Adrenal gland (tissue), 5 donors: ENCODE measurements at regions not wholly inside any gene's neighbourhood (a gene's known extent, or its start where the extent isn't known, plus 50 kb on each side); places are given as distances from the start of the nearest gene placed in this dataset.

Source experiments
- POLR2A ChIP-seq, 2 donors: fragments of 450-650 bp; IDR thresholded peaks; one replicate each; pipeline ENCODE4 v1.6.1; 2017; ENCODE audit warnings: antibody characterized with exemption in 2 of 2, mild to moderate bottlenecking in 2 of 2, moderate library complexity in 1 of 2
- TF ChIP-seq, protein P1 (sequence below), 6 experiments: fragments of 450-650 bp in 4 of 6; fragments of 200-600 bp in 2 of 6; sonication (generic) in 1 of 6; IDR thresholded peaks; 1 replicate in 5 of 6; 2 replicates in 1 of 6; pipeline versions ENCODE4 v1.5.1 to v1.8.0; 2016 to 2021; ENCODE audit warnings: antibody characterized with exemption in 6 of 6, mild to moderate bottlenecking in 2 of 6, moderate library complexity in 1 of 6
- donor health status: DM: no; HTN: no; CAD: no.

DNA sequence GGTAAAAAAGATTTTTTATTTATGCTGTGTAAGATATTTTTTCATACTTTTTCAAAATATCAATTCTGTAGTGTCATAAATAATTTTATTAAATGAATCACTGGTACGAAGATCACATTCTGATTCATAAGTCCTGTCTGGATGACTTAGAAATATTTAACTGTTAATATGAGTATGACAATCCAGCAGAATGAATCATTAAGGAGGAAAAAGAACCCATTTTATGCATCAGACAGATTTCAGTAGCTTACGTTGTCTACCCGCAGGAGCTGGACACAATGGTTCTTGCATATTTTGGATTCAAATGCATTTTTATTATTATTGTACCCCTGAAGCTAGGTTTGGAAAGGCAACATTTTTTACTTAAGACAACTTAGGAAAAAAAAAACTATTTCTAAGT lies 448.9 kb upstream of the TSPY4 start:
- TF ChIP-seq, protein P1, sequence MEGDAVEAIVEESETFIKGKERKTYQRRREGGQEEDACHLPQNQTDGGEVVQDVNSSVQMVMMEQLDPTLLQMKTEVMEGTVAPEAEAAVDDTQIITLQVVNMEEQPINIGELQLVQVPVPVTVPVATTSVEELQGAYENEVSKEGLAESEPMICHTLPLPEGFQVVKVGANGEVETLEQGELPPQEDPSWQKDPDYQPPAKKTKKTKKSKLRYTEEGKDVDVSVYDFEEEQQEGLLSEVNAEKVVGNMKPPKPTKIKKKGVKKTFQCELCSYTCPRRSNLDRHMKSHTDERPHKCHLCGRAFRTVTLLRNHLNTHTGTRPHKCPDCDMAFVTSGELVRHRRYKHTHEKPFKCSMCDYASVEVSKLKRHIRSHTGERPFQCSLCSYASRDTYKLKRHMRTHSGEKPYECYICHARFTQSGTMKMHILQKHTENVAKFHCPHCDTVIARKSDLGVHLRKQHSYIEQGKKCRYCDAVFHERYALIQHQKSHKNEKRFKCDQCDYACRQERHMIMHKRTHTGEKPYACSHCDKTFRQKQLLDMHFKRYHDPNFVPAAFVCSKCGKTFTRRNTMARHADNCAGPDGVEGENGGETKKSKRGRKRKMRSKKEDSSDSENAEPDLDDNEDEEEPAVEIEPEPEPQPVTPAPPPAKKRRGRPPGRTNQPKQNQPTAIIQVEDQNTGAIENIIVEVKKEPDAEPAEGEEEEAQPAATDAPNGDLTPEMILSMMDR (IDR thresholded peaks at IDR 0.05) = no peak
- no peak for TF ChIP-seq POLR2A (IDR thresholded peaks at IDR 0.05)
